ENCODE measurements at regions not wholly inside any gene's neighbourhood (a gene's known extent, or its start where the extent isn't known, plus 50 kb on each side); places are given as distances from the start of the nearest gene placed in this dataset.

DNA sequence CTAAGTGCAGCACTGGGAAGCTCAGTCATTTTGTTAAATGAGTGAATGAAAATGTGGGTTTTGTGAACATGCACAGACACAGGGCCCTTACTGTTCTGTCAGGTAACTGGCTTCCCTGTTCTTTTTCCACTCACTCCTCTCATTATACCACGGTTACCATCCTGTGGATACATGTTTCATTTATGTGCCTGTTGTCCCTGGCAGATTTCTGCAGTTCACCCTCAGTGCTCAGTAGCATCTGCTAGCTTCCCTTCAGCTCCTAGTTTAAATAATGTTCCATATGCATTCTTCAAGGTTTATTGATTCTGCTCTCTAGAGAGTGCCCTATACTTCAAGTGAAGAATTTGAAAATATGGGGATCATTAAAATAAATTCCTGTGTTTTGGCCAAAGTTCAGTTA, 1634.3 kb upstream of the ADGRL3 start:
- TF ChIP-seq, protein P1, sequence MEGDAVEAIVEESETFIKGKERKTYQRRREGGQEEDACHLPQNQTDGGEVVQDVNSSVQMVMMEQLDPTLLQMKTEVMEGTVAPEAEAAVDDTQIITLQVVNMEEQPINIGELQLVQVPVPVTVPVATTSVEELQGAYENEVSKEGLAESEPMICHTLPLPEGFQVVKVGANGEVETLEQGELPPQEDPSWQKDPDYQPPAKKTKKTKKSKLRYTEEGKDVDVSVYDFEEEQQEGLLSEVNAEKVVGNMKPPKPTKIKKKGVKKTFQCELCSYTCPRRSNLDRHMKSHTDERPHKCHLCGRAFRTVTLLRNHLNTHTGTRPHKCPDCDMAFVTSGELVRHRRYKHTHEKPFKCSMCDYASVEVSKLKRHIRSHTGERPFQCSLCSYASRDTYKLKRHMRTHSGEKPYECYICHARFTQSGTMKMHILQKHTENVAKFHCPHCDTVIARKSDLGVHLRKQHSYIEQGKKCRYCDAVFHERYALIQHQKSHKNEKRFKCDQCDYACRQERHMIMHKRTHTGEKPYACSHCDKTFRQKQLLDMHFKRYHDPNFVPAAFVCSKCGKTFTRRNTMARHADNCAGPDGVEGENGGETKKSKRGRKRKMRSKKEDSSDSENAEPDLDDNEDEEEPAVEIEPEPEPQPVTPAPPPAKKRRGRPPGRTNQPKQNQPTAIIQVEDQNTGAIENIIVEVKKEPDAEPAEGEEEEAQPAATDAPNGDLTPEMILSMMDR (IDR thresholded peaks at IDR 0.05): no peak
- no peak for TF ChIP-seq POLR2A (IDR thresholded peaks at IDR 0.05)

Measured in lower leg skin (tissue), 3 donors.